A549 (cell line): ENCODE measurements at regions not wholly inside any gene's neighbourhood (a gene's known extent, or its start where the extent isn't known, plus 50 kb on each side); places are given as distances from the start of the nearest gene placed in this dataset.

Experiments
- ATAC-seq, 2 experiments: fragments of 200-7000 bp in 1 of 2; fragments of >200 bp in 1 of 2; cut with Nextera tagmentation in 1 of 2; cut with Tn5 transposase in 1 of 2; 3 replicates each; pipeline versions ENCODE4 v1.8.0 to v1.9.1; 2018 to 2020; ENCODE audit warnings: mild to moderate bottlenecking in 1 of 2, moderate library complexity in 1 of 2
- CTCF ChIA-PET: fragments of 300-600 bp; sonication (Branson Sonifier 250); formaldehyde crosslinking; extraction: SDS; loops from one replicate; lab custom pipeline; 2021; ENCODE audit warnings: antibody characterized with exemption, inconsistent platforms; lab: Yijun Ruan, JAX
- POLR2A ChIA-PET: fragments of 350-600 bp; formaldehyde crosslinking; extraction: SDS; loops from one replicate; lab custom pipeline; 2021; ENCODE audit warnings: antibody characterized with exemption, inconsistent platforms; lab: Yijun Ruan, JAX
- DNase-seq, 2 experiments: peaks; one replicate each; pipeline versions ENCODE4 v3.0.0 to v3.0.0-alpha.2; 2011 to 2016; ENCODE audit warnings: low read depth in 1 of 2, low spot score in 1 of 2
- FAIRE-seq: peaks from 2 replicates; lab custom pipeline; 2011; peaks lifted over from hg19 to GRCh38; lab: Jason Lieb, UNC
- H3K27ac ChIP-seq, 2 experiments: fragments of >200 bp; sonication (Bioruptor Twin); formaldehyde crosslinking; 3 replicates each; pipeline ENCODE4 v1.5.1; 2016 to 2017
- H3K4me1 ChIP-seq: fragments of >200 bp; sonication (Bioruptor Twin); formaldehyde crosslinking; 3 replicates; pipeline ENCODE4 v1.6.1; 2016
- H3K4me2 ChIP-seq: fragments of >200 bp; sonication (Bioruptor Twin); formaldehyde crosslinking; 3 replicates; pipeline ENCODE4 v1.6.1; 2016
- H3K4me3 ChIP-seq: fragments of >200 bp; sonication (Bioruptor Twin); formaldehyde crosslinking; 3 replicates; pipeline ENCODE4 v1.5.1; 2016
- H3K9me3 ChIP-seq: fragments of >200 bp; sonication (Bioruptor Twin); formaldehyde crosslinking; 3 replicates; pipeline ENCODE4 v1.6.1; 2016
- CHD4 ChIP-seq: fragments of 200-600 bp; sonication (generic); IDR thresholded peaks from 2 replicates; pipeline ENCODE4 v1.6.1; 2016; ENCODE audit warnings: antibody characterized with exemption, mild to moderate bottlenecking, borderline replicate concordance
- EHMT2 ChIP-seq: fragments of 200-600 bp; sonication (generic); IDR thresholded peaks from 2 replicates; pipeline ENCODE4 v1.6.1; 2016; ENCODE audit warnings: antibody characterized with exemption, low read depth, mild to moderate bottlenecking, moderate library complexity
- EP300 ChIP-seq, 2 experiments: fragments of >200 bp; sonication (Bioruptor Twin); formaldehyde crosslinking; IDR thresholded peaks; 2 replicates in 1 of 2; 3 replicates in 1 of 2; pipeline ENCODE4 v1.6.1; 2016 to 2017
- FOXS1 ChIP-seq: fragments of 250-450 bp; sonication (Bioruptor Pico); IDR thresholded peaks from 2 replicates; pipeline ENCODE4 v1.5.0; 2020; ENCODE audit warnings: mild to moderate bottlenecking, moderate library complexity
- HEYL ChIP-seq: fragments of 250-450 bp; sonication (Bioruptor Pico); IDR thresholded peaks from 2 replicates; pipeline ENCODE4 v1.8.0; 2021; ENCODE audit warnings: mild to moderate bottlenecking, moderate library complexity
- HOXA7 ChIP-seq: fragments of 250-450 bp; sonication (Bioruptor Pico); IDR thresholded peaks from 2 replicates; pipeline ENCODE4 v1.5.0; 2020; ENCODE audit warnings: mild to moderate bottlenecking, moderate library complexity
- MYC ChIP-seq: IDR thresholded peaks from 2 replicates; pipeline ENCODE4 v1.6.1; 2012; ENCODE audit warnings: mild to moderate bottlenecking, inconsistent platforms, low read length, improper control_type of control experiment, borderline replicate concordance
- NR3C1 ChIP-seq: fragments of >200 bp; sonication (Bioruptor Twin); formaldehyde crosslinking; IDR thresholded peaks from 3 replicates; pipeline ENCODE4 v1.6.1; 2017
- ZFP36 ChIP-seq: fragments of 450-650 bp; IDR thresholded peaks from 2 replicates; pipeline ENCODE4 v1.6.1; 2014; ENCODE audit warnings: borderline replicate concordance; ENCODE audit not compliant: partially characterized antibody
- WGBS: methylation state at CpG from one replicate; pipeline ENCODE4 v1.1.6; 2017; ENCODE audit errors: missing lambda C conversion rate; 5-methylcytosine and 5-hydroxymethylcytosine counted together
- TF ChIP-seq, protein P1 (sequence below): fragments of 250-450 bp; sonication (Bioruptor Pico); IDR thresholded peaks from 2 replicates; pipeline ENCODE4 v1.5.0; 2020; ENCODE audit warnings: low read depth, mild to moderate bottlenecking, moderate library complexity
- TF ChIP-seq, protein P2 (sequence below): IDR thresholded peaks from 2 replicates; pipeline ENCODE4 v1.6.1; 2012
- TF ChIP-seq, protein P3 (sequence below): fragments of 150-350 bp; IDR thresholded peaks from 2 replicates; pipeline ENCODE4 v1.6.1; 2014; ENCODE audit warnings: low read depth, mild to moderate bottlenecking, low read length
- TF ChIP-seq, protein P4 (sequence below): fragments of >200 bp; sonication (Bioruptor Twin); formaldehyde crosslinking; IDR thresholded peaks from 3 replicates; pipeline ENCODE4 v1.6.1; 2016
- TF ChIP-seq, protein P5 (sequence below): fragments of 250-450 bp; sonication (Bioruptor Pico); IDR thresholded peaks from 2 replicates; pipeline ENCODE4 v1.5.0; 2021; ENCODE audit warnings: mild to moderate bottlenecking, moderate library complexity, borderline replicate concordance
- TF ChIP-seq, protein P6 (sequence below): fragments of 450-650 bp; IDR thresholded peaks from 2 replicates; pipeline ENCODE4 v1.6.1; 2014; ENCODE audit warnings: antibody characterized with exemption
- TF ChIP-seq, protein P7 (sequence below): fragments of 200-600 bp; sonication (generic); IDR thresholded peaks from 2 replicates; pipeline ENCODE4 v1.6.1; 2016; ENCODE audit warnings: antibody characterized with exemption, mild to moderate bottlenecking, moderate library complexity

DNA sequence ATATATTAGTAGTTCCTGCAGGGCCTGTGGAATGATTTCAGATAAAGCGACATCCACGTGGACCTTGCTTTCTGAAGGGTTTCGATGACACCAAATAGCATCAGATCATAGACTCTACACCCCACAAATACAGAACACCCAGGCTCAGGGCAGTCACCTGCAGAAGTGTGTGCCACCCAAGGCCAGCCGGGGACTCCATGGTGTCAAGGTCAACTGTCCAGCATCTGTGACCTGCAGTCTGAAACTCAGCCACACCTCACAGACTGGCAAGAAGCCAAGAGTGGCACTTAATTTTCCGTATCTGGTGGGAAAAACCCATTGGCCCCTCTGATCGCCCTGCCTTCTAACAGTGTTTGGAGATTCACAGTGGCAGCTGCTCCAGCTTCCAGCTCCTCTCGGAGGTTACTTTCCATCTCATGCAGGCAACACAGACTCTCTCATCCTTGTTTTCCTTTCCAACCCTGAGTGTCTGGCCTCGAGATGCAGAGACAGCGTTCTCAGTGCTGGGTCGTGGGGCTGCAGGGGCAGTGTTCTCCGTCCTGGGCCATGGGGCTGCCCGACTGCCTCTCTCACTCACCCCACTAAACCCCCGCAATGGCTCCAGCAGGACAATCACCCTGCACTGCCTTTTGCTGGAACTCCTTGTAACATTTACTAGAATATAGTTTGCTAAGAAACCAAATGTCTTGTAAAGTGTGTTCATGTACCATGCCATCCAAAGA lies 221.9 kb downstream of the IRX2 start:
- Histone ChIP-seq H3K4me3 (no peak overlapping the region), H3K4me1 (no peaks in the 10 kb centered on the region), H3K27ac (no peak overlapping the region), H3K4me2 (no peak overlapping the region), H3K9me3 (no peaks in the 10 kb centered on the region)
- ATAC-seq, result no peak
- 3% methylated on average over 13 of the region's 13 CpGs for WGBS
- ChIA-PET POLR2A (no interaction called here), CTCF (interaction anchor here (0.6 kb wide), 1 partner anchor 471 kb away, joined by 3 read pairs; no protein-coding TSS in a partner anchor)
- FAIRE-seq, result no peak
- TF ChIP-seq, protein P1, sequence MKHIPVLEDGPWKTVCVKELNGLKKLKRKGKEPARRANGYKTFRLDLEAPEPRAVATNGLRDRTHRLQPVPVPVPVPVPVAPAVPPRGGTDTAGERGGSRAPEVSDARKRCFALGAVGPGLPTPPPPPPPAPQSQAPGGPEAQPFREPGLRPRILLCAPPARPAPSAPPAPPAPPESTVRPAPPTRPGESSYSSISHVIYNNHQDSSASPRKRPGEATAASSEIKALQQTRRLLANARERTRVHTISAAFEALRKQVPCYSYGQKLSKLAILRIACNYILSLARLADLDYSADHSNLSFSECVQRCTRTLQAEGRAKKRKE, result no peak
- no peak for TF ChIP-seq EP300 (IDR thresholded peaks at IDR 0.05)
- no peak for TF ChIP-seq NR3C1
- TF ChIP-seq, protein P2, sequence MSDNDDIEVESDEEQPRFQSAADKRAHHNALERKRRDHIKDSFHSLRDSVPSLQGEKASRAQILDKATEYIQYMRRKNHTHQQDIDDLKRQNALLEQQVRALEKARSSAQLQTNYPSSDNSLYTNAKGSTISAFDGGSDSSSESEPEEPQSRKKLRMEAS, result no peak
- TF ChIP-seq, protein P3, sequence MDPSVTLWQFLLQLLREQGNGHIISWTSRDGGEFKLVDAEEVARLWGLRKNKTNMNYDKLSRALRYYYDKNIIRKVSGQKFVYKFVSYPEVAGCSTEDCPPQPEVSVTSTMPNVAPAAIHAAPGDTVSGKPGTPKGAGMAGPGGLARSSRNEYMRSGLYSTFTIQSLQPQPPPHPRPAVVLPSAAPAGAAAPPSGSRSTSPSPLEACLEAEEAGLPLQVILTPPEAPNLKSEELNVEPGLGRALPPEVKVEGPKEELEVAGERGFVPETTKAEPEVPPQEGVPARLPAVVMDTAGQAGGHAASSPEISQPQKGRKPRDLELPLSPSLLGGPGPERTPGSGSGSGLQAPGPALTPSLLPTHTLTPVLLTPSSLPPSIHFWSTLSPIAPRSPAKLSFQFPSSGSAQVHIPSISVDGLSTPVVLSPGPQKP, result no peak
- TF ChIP-seq HEYL (CRISPR knock-in tag), result no peak
- TF ChIP-seq CHD4, result no peak
- no peak for TF ChIP-seq FOXS1 (CRISPR knock-in tag)
- TF ChIP-seq, protein P4, sequence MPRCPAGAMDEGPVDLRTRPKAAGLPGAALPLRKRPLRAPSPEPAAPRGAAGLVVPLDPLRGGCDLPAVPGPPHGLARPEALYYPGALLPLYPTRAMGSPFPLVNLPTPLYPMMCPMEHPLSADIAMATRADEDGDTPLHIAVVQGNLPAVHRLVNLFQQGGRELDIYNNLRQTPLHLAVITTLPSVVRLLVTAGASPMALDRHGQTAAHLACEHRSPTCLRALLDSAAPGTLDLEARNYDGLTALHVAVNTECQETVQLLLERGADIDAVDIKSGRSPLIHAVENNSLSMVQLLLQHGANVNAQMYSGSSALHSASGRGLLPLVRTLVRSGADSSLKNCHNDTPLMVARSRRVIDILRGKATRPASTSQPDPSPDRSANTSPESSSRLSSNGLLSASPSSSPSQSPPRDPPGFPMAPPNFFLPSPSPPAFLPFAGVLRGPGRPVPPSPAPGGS, result no peak
- no peak for TF ChIP-seq MYC
- no peak for TF ChIP-seq ZFP36
- no peak for TF ChIP-seq HOXA7 (CRISPR knock-in tag)
- no peak for TF ChIP-seq EHMT2
- TF ChIP-seq, protein P5, sequence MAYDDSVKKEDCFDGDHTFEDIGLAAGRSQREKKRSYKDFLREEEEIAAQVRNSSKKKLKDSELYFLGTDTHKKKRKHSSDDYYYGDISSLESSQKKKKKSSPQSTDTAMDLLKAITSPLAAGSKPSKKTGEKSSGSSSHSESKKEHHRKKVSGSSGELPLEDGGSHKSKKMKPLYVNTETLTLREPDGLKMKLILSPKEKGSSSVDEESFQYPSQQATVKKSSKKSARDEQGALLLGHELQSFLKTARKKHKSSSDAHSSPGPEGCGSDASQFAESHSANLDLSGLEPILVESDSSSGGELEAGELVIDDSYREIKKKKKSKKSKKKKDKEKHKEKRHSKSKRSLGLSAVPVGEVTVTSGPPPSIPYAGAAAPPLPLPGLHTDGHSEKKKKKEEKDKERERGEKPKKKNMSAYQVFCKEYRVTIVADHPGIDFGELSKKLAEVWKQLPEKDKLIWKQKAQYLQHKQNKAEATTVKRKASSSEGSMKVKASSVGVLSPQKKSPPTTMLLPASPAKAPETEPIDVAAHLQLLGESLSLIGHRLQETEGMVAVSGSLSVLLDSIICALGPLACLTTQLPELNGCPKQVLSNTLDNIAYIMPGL (CRISPR knock-in tag), result no peak
- TF ChIP-seq, protein P6, sequence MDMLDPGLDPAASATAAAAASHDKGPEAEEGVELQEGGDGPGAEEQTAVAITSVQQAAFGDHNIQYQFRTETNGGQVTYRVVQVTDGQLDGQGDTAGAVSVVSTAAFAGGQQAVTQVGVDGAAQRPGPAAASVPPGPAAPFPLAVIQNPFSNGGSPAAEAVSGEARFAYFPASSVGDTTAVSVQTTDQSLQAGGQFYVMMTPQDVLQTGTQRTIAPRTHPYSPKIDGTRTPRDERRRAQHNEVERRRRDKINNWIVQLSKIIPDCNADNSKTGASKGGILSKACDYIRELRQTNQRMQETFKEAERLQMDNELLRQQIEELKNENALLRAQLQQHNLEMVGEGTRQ, result no peak
- TF ChIP-seq, protein P7, sequence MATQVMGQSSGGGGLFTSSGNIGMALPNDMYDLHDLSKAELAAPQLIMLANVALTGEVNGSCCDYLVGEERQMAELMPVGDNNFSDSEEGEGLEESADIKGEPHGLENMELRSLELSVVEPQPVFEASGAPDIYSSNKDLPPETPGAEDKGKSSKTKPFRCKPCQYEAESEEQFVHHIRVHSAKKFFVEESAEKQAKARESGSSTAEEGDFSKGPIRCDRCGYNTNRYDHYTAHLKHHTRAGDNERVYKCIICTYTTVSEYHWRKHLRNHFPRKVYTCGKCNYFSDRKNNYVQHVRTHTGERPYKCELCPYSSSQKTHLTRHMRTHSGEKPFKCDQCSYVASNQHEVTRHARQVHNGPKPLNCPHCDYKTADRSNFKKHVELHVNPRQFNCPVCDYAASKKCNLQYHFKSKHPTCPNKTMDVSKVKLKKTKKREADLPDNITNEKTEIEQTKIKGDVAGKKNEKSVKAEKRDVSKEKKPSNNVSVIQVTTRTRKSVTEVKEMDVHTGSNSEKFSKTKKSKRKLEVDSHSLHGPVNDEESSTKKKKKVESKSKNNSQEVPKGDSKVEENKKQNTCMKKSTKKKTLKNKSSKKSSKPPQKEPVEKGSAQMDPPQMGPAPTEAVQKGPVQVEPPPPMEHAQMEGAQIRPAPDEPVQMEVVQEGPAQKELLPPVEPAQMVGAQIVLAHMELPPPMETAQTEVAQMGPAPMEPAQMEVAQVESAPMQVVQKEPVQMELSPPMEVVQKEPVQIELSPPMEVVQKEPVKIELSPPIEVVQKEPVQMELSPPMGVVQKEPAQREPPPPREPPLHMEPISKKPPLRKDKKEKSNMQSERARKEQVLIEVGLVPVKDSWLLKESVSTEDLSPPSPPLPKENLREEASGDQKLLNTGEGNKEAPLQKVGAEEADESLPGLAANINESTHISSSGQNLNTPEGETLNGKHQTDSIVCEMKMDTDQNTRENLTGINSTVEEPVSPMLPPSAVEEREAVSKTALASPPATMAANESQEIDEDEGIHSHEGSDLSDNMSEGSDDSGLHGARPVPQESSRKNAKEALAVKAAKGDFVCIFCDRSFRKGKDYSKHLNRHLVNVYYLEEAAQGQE, result no peak
- no peak for DNase-seq
